ENCODE measurements at regions not wholly inside any gene's neighbourhood (a gene's known extent, or its start where the extent isn't known, plus 50 kb on each side); places are given as distances from the start of the nearest gene placed in this dataset.

DNA sequence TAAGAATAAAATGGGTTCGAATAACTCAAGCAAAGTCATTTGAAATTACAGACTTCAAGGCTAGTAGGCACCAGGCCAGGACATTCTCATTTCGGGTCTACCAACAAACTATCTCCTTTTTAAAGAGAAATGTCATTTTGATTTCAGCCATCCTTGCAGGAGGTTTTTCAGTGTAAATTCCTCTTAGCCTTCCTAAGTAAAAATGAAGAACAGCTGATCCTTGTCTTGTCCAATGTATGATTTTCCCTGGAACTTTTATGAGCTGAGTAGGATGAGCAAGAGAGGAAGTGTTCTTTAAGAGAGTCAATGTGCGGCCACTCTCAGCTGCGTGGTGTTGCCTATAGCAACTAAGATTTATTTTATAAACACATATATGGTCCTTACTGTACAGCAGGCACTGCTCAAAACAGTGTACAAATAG, 110.1 kb downstream of the PLCE1 start:
- TF ChIP-seq, protein P1, sequence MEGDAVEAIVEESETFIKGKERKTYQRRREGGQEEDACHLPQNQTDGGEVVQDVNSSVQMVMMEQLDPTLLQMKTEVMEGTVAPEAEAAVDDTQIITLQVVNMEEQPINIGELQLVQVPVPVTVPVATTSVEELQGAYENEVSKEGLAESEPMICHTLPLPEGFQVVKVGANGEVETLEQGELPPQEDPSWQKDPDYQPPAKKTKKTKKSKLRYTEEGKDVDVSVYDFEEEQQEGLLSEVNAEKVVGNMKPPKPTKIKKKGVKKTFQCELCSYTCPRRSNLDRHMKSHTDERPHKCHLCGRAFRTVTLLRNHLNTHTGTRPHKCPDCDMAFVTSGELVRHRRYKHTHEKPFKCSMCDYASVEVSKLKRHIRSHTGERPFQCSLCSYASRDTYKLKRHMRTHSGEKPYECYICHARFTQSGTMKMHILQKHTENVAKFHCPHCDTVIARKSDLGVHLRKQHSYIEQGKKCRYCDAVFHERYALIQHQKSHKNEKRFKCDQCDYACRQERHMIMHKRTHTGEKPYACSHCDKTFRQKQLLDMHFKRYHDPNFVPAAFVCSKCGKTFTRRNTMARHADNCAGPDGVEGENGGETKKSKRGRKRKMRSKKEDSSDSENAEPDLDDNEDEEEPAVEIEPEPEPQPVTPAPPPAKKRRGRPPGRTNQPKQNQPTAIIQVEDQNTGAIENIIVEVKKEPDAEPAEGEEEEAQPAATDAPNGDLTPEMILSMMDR (IDR thresholded peaks at IDR 0.05; ENCODE audit: insufficient read depth, low read length, poor library complexity, severe bottlenecking), result no peak
- H3K36me3 ChIP-seq (ENCODE audit: control insufficient read depth, insufficient read depth, low read length), result no peaks in the 10 kb centered on the region
- no peak overlapping the region for H3K4me3 ChIP-seq (replicated peaks; ENCODE audit: low read depth, low read length)
- DNase-seq (ENCODE audit: extremely low read depth, insufficient read length), result no peak
- peaks cover 1% of the 10 kb centered on the region; the same call in 1 of the 2 replicates for H3K27me3 ChIP-seq (replicated peaks; ENCODE audit: control insufficient read depth, insufficient read depth, low read length)

DNA sequence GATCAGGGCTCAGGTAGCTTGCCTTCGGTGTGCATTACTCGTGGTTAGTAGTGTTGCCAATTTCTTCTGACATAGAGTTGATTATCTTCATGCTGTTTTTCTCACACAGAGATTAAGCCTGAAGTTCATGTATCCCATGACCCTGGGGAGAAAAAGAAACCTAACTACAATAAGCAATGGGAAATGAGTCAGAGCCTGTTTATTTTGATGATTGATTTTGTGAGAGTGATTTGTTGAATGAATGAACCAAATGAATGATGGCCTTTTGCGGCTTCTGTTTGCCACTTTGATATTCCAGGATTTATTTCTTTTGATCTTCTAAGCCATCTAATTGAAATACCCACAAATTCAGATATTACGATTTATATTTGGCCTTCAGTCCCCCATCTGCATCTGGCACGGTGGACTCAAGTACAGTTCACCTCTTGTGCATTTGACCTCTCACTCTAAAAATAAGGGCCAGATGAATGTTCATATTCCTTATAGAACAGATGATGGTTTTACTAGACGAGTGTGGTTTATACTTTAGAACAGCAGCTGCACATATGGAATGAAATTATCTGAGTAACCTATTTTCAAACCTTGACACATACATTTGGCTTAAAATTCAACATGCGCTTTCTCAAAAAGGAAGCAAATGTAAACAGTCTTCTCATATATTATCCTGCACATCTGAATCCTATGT, 110.7 kb downstream of the PLCE1 start:
- no peaks in the 10 kb centered on the region for H3K36me3 ChIP-seq (ENCODE audit: control insufficient read depth, insufficient read depth, low read length)
- no peak for DNase-seq (ENCODE audit: extremely low read depth, insufficient read length)
- 0 out of 2 replicates have a peak, but pooled peaks cover 1% of the 10 kb centered on the region for H3K27me3 ChIP-seq (replicated peaks; ENCODE audit: control insufficient read depth, insufficient read depth, low read length)
- TF ChIP-seq, protein P1 (IDR thresholded peaks at IDR 0.05; ENCODE audit: insufficient read depth, low read length, poor library complexity, severe bottlenecking), result no peak
- H3K4me3 ChIP-seq (replicated peaks; ENCODE audit: low read depth, low read length), result no peak overlapping the region

DNA sequence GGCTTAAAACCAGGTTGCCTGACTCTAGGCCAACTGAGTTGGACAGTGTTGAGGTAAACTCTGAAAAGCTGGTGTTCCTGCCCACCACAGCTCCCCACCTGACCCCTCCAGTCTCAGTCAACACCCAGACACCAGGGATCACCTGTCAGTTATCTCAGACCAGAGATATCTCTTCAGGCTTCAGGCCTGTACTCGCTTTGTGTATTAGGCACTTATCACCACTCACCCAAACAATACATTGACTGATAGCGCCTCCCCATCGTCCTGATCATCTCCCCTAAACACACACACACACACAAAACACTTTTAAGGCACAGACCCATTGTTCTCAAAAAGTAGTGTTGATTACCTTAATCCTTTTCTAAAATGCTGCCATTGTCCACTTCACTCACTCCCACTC, 111.5 kb downstream of the PLCE1 start:
- Histone ChIP-seq H3K36me3 (ENCODE audit: control insufficient read depth, insufficient read depth, low read length) (no peaks in the 10 kb centered on the region), H3K27me3 (replicated peaks; ENCODE audit: control insufficient read depth, insufficient read depth, low read length) (0 out of 2 replicates have a peak, but pooled peaks cover 1% of the 10 kb centered on the region), H3K4me3 (replicated peaks; ENCODE audit: low read depth, low read length) (no peak overlapping the region)
- TF ChIP-seq, protein P1 (IDR thresholded peaks at IDR 0.05; ENCODE audit: insufficient read depth, low read length, poor library complexity, severe bottlenecking), result no peak
- no peak for DNase-seq (ENCODE audit: extremely low read depth, insufficient read length)

DNA sequence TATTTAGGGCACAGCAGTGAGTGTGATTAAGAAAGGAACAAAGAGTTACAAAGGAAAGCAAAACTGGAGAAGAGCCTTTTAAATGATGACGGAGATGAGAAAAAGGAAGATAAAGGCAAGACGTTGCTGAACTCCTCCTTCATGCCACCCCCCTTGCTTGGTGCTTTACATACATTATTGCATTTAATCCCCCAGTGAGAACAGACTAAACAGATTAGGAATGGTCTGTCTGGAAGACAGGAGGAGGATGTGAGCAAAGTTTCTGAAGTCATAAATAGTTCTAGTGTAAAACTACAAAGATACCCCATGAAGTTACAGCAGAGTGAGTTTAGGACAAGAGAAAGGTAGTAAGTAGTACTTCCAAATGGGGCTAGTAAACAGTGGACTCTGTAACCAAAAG, 113.5 kb downstream of the PLCE1 start:
- Histone ChIP-seq H3K27me3 (replicated peaks; ENCODE audit: control insufficient read depth, insufficient read depth, low read length) (0 out of 2 replicates have a peak, but pooled peaks cover 1% of the 10 kb centered on the region), H3K4me3 (replicated peaks; ENCODE audit: low read depth, low read length) (no peak overlapping the region), H3K36me3 (ENCODE audit: control insufficient read depth, insufficient read depth, low read length) (no peaks in the 10 kb centered on the region)
- no peak for DNase-seq (ENCODE audit: extremely low read depth, insufficient read length)
- TF ChIP-seq, protein P1 (IDR thresholded peaks at IDR 0.05; ENCODE audit: insufficient read depth, low read length, poor library complexity, severe bottlenecking), result no peak

DNA sequence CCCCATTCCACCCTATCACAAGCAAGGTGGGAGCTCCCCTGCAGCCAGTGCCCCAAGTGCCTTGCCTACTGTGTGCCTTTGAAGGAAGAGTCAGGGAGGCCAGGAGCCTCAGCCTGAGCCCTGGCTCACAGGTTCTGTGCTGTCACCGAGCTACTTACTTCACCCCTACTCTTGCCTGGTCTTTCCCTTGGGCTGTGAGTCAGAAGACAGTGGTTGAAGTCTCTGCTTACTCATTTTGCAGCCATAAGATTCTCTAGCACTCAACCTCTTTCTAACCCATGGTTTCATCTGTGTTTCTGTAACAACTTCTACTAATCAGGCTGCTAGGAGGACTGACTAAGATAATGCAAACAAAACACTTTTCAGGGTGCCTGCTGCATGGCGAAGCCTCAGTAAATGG, 114.5 kb downstream of the PLCE1 start:
- TF ChIP-seq, protein P1 (IDR thresholded peaks at IDR 0.05; ENCODE audit: insufficient read depth, low read length, poor library complexity, severe bottlenecking), result no peak
- Histone ChIP-seq H3K36me3 (ENCODE audit: control insufficient read depth, insufficient read depth, low read length) (no peaks in the 10 kb centered on the region), H3K27me3 (replicated peaks; ENCODE audit: control insufficient read depth, insufficient read depth, low read length) (no peaks in the 10 kb centered on the region), H3K4me3 (replicated peaks; ENCODE audit: low read depth, low read length) (no peak overlapping the region)
- DNase-seq (ENCODE audit: extremely low read depth, insufficient read length), result no peak
